Fibroblast of the aortic adventitia (primary cell): ENCODE measurements at regions not wholly inside any gene's neighbourhood (a gene's known extent, or its start where the extent isn't known, plus 50 kb on each side); places are given as distances from the start of the nearest gene placed in this dataset.

ENCODE experiments used
- DNase-seq: peaks from one replicate; pipeline ENCODE4 v3.0.0-alpha.2; 2010; ENCODE audit warnings: low read depth
- H3K4me3 ChIP-seq: 2 replicates; pipeline ENCODE4 v1.5.1; 2011; ENCODE audit warnings: low read depth, mild to moderate bottlenecking, control low read depth, low read length, moderate library complexity
- TF ChIP-seq, protein P1 (sequence below): IDR thresholded peaks from 2 replicates; pipeline ENCODE4 v1.5.1; 2011; ENCODE audit warnings: mild to moderate bottlenecking, low read length, control low read depth, inconsistent platforms; ENCODE audit not compliant: insufficient read depth

DNA sequence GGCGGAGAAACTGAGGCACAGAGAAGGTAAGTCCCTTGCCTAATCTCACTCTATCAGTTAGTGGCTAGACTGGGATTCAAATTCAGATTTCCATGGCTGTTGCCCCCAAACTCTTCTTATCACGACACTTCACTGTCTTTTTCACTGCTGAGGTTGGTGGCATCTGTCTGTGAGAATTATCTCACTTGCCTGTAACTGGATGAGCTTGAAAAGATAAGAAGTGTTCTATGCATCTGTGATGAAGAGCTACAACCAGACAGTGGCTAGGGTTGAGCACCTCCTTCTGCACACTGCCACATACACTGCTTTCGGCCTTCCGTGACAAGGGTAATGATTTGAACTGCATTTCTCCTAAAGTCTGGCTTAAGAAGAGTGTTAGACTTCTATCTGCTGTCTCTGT is 107.9 kb upstream of the TEX13D start:
- H3K4me3 ChIP-seq = no peak overlapping the region
- no peak for DNase-seq
- TF ChIP-seq, protein P1, sequence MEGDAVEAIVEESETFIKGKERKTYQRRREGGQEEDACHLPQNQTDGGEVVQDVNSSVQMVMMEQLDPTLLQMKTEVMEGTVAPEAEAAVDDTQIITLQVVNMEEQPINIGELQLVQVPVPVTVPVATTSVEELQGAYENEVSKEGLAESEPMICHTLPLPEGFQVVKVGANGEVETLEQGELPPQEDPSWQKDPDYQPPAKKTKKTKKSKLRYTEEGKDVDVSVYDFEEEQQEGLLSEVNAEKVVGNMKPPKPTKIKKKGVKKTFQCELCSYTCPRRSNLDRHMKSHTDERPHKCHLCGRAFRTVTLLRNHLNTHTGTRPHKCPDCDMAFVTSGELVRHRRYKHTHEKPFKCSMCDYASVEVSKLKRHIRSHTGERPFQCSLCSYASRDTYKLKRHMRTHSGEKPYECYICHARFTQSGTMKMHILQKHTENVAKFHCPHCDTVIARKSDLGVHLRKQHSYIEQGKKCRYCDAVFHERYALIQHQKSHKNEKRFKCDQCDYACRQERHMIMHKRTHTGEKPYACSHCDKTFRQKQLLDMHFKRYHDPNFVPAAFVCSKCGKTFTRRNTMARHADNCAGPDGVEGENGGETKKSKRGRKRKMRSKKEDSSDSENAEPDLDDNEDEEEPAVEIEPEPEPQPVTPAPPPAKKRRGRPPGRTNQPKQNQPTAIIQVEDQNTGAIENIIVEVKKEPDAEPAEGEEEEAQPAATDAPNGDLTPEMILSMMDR = no peak

DNA sequence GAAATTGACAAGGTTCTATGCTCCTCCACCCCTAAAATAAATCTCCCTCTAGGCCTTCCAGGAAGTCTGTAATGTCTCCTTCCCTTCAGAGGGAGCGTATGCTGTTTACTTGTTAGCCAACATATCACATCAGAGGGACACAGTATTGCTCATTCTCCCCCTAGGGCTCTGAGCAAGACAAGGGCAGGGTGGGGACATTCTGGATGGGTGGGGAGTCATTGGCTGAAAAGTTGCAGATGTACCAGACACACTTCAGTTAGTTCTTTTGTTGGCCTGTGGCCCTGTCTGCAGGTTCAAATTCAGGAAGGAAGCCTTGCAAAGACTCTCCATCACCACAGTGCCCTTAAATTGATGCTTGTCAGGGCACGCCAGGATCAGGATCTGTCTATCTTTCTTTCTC is 106.3 kb upstream of the TEX13D start:
- H3K4me3 ChIP-seq = no peak overlapping the region
- no peak for DNase-seq
- TF ChIP-seq, protein P1 = no peak

DNA sequence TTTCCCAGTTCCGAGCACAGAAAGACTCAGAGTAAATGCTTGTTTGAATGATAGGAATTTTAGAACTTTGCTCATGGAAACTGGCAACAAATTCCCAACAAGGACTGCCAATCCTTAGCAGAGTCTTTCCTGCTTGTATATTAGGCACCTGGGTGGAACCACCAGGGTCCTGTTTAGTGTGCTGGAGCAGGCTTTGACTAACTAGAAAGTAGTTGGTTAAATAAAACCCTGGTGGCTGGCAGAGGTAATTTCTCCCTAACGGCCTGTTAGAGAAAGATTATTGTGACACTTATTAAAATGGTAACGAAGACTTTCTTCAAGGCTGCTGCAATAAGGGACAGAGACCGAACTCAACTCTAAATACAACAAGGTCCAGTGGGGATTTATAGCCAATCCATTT is 103.6 kb upstream of the TEX13D start:
- DNase-seq = no peak
- TF ChIP-seq, protein P1 = no peak
- H3K4me3 ChIP-seq = no peak overlapping the region

DNA sequence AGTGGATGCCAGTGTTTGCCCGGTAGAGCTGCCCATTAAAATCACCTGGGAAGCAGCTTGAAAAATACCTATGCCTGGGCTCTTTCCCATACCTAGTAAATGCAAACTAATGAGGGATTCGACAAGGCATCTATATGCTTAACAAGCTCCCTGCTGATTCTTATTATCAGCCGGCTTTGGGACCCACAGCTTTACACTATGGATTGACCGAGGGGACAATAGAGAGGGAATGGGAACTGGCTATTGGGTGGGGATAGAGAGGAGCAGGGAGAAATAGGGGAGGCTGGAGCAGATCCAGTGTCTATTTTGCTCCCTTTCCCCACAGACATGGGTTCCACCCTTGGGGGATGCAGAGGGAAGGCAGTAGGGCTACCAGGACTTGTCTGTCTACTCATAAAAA is 103.1 kb upstream of the TEX13D start:
- no peak for DNase-seq
- TF ChIP-seq, protein P1 = no peak
- no peak overlapping the region for H3K4me3 ChIP-seq

DNA sequence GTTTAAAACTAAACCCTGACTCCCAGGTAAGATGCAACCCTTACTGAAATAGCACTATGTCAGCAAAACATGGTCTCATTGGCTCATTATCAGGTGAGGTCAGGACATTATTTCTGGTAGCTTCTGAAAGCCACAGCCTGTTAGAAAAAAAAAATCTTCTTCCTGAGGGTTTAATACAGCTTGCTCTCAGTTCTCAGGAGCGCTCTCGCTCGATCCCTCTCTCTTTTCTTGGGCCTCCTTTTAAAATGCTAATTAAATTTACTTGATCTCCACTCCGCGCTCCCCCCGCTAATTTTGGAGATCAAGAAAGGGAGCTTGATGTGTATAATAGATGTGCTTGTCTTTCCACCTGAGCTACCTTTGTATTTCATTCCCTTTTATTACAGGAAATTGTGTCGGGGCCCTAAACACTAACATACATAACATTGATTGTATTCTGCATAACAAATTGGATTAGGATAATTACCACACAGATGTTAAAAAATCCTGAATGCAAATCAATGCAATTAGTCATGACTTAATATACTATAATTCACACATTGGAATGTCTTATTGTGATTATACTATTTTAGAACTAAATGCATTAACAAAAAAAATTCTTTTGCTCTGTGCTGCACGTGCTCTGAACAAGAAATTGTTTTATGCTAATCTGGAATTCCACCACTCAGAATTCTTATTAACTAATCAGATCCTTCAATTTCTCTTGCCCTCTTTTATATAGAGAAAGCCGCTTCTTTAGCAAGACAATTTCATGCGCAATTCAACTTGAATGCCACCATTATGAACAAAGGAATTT is 101.6 kb upstream of the TEX13D start:
- no peak overlapping the region for H3K4me3 ChIP-seq
- no peak for DNase-seq
- TF ChIP-seq, protein P1 = no peak

DNA sequence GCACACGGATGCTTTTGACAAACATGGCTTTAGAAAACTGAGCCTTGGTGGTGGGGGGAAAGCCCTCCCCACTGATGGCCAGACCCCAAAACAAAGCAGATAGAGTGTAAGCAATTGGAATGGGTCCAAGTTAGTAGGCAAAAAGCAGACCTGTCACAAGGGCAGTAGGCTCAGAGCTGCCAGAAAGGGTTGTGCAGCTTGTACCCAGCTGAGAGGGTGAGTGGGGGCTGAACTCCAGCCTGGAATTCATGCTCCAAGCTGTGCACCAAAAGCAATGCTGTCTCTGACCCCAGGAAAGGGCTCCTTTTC is 101.1 kb upstream of the TEX13D start:
- TF ChIP-seq, protein P1 = no peak
- no peak for DNase-seq

More for the DNA sequence above, 101.1 kb upstream of the TEX13D start:
- H3K4me3 ChIP-seq = no peak overlapping the region
